ENCODE measurements at regions not wholly inside any gene's neighbourhood (a gene's known extent, or its start where the extent isn't known, plus 50 kb on each side); places are given as distances from the start of the nearest gene placed in this dataset.
"Not testable (repeated sequence)": the region's sequence is repeated elsewhere in the genome, so short reads cannot be mapped to it uniquely, and the experiment has no call there.

GRCh38 chr5:60435808-60436207 lies 264.2 kb downstream of the DEPDC1B start:
- intact Hi-C loops (cut with DNase I), result no loop called here
- Histone ChIP-seq H3K4me1 (no peaks in the 10 kb centered on the region), H3K4me3 (no peak overlapping the region), H3K27me3 (no peaks in the 10 kb centered on the region), H3K36me3 (no peaks in the 10 kb centered on the region), H3K27ac (no peak overlapping the region), H3K9me3 (no peaks in the 10 kb centered on the region)
- no peak for DNase-seq
- TF ChIP-seq CTCF (IDR thresholded peaks at IDR 0.05) (no peak), POLR2A (IDR thresholded peaks at IDR 0.05) (no peak)

DNA sequence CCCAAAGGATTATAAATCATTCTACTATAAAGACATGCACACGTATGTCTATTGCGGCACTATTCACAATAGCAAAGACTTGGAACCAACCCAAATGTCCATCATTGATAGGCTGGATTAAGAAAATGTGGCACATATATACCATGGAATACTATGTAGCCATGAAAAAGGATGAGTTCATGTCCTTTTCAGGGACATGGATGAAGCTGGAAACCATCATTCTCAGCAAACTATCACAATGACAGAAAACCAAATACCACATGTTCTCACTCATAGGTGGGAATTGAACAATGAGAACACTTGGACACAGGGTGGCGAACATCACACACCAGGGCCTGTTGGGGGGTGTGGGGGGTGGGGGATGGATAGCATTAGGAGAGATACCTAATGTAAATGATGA lies 273.8 kb downstream of the DEPDC1B start:
- WGBS, 2 donors, result 96 to 100% methylated on average over 3 of the region's 3 CpGs
- H3K27me3 ChIP-seq; H3K9me3 ChIP-seq; DNase-seq; H3K4me3 ChIP-seq; H3K36me3 ChIP-seq; H3K27ac ChIP-seq; H3K4me1 ChIP-seq; intact Hi-C loops (cut with DNase I): not testable (repeated sequence)

DNA sequence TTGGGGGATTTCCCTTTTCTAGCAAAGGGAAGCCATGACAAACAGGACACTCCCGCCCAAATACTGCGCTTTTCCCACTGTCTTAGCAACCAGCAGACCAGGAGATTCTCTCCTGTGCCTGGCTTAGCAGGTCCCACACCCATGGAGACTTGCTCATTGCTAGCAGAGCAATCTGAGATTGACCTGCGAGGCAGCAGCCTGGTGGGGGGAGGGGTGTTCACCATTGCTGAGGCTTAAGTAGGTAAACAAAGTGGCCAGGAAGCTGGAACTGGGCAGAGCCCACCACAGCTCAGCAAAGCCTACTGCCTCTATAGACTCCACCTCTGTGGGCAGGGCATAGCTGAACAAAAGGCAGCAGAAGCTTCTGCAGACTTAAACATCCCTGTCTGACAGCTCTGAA lies 279.2 kb downstream of the DEPDC1B start:
- H3K27ac ChIP-seq; H3K4me3 ChIP-seq; H3K36me3 ChIP-seq; H3K4me1 ChIP-seq; intact Hi-C loops (cut with DNase I); DNase-seq; H3K27me3 ChIP-seq: not testable (repeated sequence)
- peaks cover 0 to 17% (median 0%) of the 10 kb centered on the region in 3 donors for H3K9me3 ChIP-seq
- WGBS, 2 donors, result 87 to 100% methylated on average over 1 to 3 of the region's 3 CpGs

- intact Hi-C loops (cut with DNase I), result no loop called here
- 54 to 57% methylated on average over 3 of the region's 3 CpGs for WGBS, 2 donors
- no peak overlapping the region for H3K27ac ChIP-seq
- H3K4me3 ChIP-seq, result no peak overlapping the region
- H3K9me3 ChIP-seq, result peaks cover 0 to 13% (median 0%) of the 10 kb centered on the region in 3 donors
- no peaks in the 10 kb centered on the region for H3K36me3 ChIP-seq
- TF ChIP-seq CTCF (IDR thresholded peaks at IDR 0.05) (no peak), POLR2A (IDR thresholded peaks at IDR 0.05) (no peak)
- DNase-seq, result no peak
- H3K27me3 ChIP-seq, result no peaks in the 10 kb centered on the region
- no peaks in the 10 kb centered on the region for H3K4me1 ChIP-seq
These were observed 282.3 kb downstream of the DEPDC1B start for GRCh38 chr5:60417500-60418181.

- H3K9me3 ChIP-seq, result peaks cover 0 to 1% (median 0%) of the 10 kb centered on the region in 3 donors
- intact Hi-C loops (cut with DNase I), result no loop called here
- no peaks in the 10 kb centered on the region for H3K36me3 ChIP-seq
- 80% methylated on average over 1 of the region's 23 CpGs; no CpG with 5 or more reads in 1 of the 2 donors for WGBS, 2 donors
- no peak for DNase-seq
- H3K27ac ChIP-seq, result no peak overlapping the region
- no peaks in the 10 kb centered on the region for H3K4me1 ChIP-seq
- no peaks in the 10 kb centered on the region for H3K27me3 ChIP-seq
- TF ChIP-seq POLR2A (IDR thresholded peaks at IDR 0.05) (no peak), CTCF (IDR thresholded peaks at IDR 0.05) (no peak)
- no peak overlapping the region for H3K4me3 ChIP-seq
These were observed 284.5 kb downstream of the DEPDC1B start for GRCh38 chr5:60415443-60415842.

DNA sequence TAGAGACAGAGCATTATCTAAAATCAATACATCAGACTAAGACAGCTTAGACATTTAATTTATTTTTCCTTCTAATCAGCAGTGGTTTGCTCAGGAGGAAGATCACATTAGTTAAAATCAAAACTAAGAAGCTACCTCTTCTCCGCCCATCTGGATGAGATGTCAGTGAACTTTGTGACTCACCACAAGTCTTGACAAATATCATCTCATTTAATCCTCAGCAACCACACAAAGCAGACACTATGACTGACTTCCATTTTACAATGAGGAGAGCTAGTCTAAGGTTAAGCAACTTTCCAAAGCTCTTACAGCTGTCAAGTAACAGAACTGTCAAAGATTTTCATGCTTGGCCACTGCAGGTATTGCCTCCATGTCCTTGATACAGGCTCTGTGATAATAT lies 289.5 kb downstream of the DEPDC1B start:
- 46 to 60% methylated on average over 1 of the region's 1 CpG for WGBS, 2 donors
- no peaks in the 10 kb centered on the region for H3K9me3 ChIP-seq
- no peak overlapping the region for H3K27ac ChIP-seq
- no peaks in the 10 kb centered on the region for H3K27me3 ChIP-seq
- H3K4me1 ChIP-seq, result no peaks in the 10 kb centered on the region
- H3K36me3 ChIP-seq, result no peaks in the 10 kb centered on the region
- intact Hi-C loops (cut with DNase I), result no loop called here
- H3K4me3 ChIP-seq, result no peak overlapping the region
- no peak for DNase-seq
- TF ChIP-seq POLR2A (IDR thresholded peaks at IDR 0.05), result no peak
- TF ChIP-seq CTCF (IDR thresholded peaks at IDR 0.05), result no peak
